Mesendoderm (in vitro differentiated cells): ENCODE measurements at regions not wholly inside any gene's neighbourhood (a gene's known extent, or its start where the extent isn't known, plus 50 kb on each side); places are given as distances from the start of the nearest gene placed in this dataset.
"Not testable (repeated sequence)": the region's sequence is repeated elsewhere in the genome, so short reads cannot be mapped to it uniquely, and the experiment has no call there.

Experiments used
- DNase-seq: peaks from one replicate; pipeline ENCODE4 v3.0.0; 2013
- H2AK5ac ChIP-seq: 2 replicates; pipeline ENCODE4 v1.6.1; 2013; ENCODE audit warnings: low read length, inconsistent platforms
- H2BK120ac ChIP-seq: 2 replicates; pipeline ENCODE4 v1.6.1; 2013; ENCODE audit warnings: low read depth, mild to moderate bottlenecking, low read length, moderate library complexity, mixed read lengths
- H2BK15ac ChIP-seq: replicated peaks from 2 replicates; pipeline ENCODE4 v1.6.1; 2013; ENCODE audit warnings: low read depth, mild to moderate bottlenecking, moderate library complexity
- H2BK5ac ChIP-seq: 2 replicates; pipeline ENCODE4 v1.6.1; 2013; ENCODE audit warnings: low read length, inconsistent platforms
- H3K18ac ChIP-seq: 2 replicates; pipeline ENCODE4 v1.6.1; 2013; ENCODE audit warnings: mild to moderate bottlenecking, low read length, mixed read lengths
- H3K23ac ChIP-seq: one replicate; pipeline ENCODE4 v1.6.1; 2013; ENCODE audit warnings: low read length
- H3K27ac ChIP-seq: 2 replicates; pipeline ENCODE4 v1.5.1; 2013; ENCODE audit warnings: low read depth, mild to moderate bottlenecking, inconsistent platforms, low read length, moderate library complexity
- H3K27me3 ChIP-seq: 2 replicates; pipeline ENCODE4 v1.6.1; 2013; ENCODE audit warnings: low read length, control low read depth, mild to moderate bottlenecking, inconsistent platforms; ENCODE audit not compliant: insufficient read depth, poor library complexity
- H3K36me3 ChIP-seq: 2 replicates; pipeline ENCODE4 v1.6.1; 2013; ENCODE audit warnings: low read length, inconsistent platforms; ENCODE audit not compliant: control insufficient read depth, insufficient read depth
- H3K4ac ChIP-seq: one replicate; pipeline ENCODE4 v1.6.1; 2013; ENCODE audit warnings: low read depth, mild to moderate bottlenecking, low read length, moderate library complexity
- H3K4me1 ChIP-seq: 2 replicates; pipeline ENCODE4 v1.6.1; 2013; ENCODE audit warnings: low read depth, low read length, inconsistent platforms; ENCODE audit not compliant: control insufficient read depth
- H3K4me2 ChIP-seq: 2 replicates; pipeline ENCODE4 v1.6.1; 2013; ENCODE audit warnings: low read length
- H3K4me3 ChIP-seq: 2 replicates; pipeline ENCODE4 v1.5.1; 2013; ENCODE audit warnings: mild to moderate bottlenecking, low read length
- H3K56ac ChIP-seq: one replicate; pipeline ENCODE4 v1.6.1; 2013; ENCODE audit warnings: low read length
- H3K79me1 ChIP-seq: 2 replicates; pipeline ENCODE4 v1.6.1; 2013; ENCODE audit warnings: low read length, inconsistent platforms
- H3K79me2 ChIP-seq: 2 replicates; pipeline ENCODE4 v1.6.1; 2013; ENCODE audit warnings: mild to moderate bottlenecking, low read length; ENCODE audit not compliant: control insufficient read depth, insufficient read depth
- H3K9ac ChIP-seq: 2 replicates; pipeline ENCODE4 v1.6.1; 2013; ENCODE audit warnings: low read length, inconsistent platforms
- H4K5ac ChIP-seq: one replicate; pipeline ENCODE4 v1.6.1; 2013; ENCODE audit warnings: low read length
- H4K8ac ChIP-seq: one replicate; pipeline ENCODE4 v1.6.1; 2013; ENCODE audit warnings: low read depth, mild to moderate bottlenecking, control low read depth, low read length, moderate library complexity
- WGBS: extraction: QIAGEN DNeasy Blood & Tissue Kit; methylation state at CpG from one replicate; pipeline ENCODE4 v1.1.7; 2013; ENCODE audit warnings: low lambda C conversion rate, missing lambda C conversion rate; ENCODE audit not compliant: insufficient coverage; ENCODE audit errors: extremely low coverage; 5-methylcytosine and 5-hydroxymethylcytosine counted together

- no peak overlapping the region for H2BK15ac ChIP-seq
- no peak overlapping the region for H3K9ac ChIP-seq
- no peak overlapping the region for H4K8ac ChIP-seq
- no peak overlapping the region for H4K5ac ChIP-seq
- H2BK120ac ChIP-seq = no peak overlapping the region
- H3K4me1 ChIP-seq = peaks cover 8% of the 10 kb centered on the region
- no peaks in the 10 kb centered on the region for H3K27me3 ChIP-seq
- no peaks in the 10 kb centered on the region for H3K36me3 ChIP-seq
- H3K4me3 ChIP-seq = no peak overlapping the region
- H3K56ac ChIP-seq = no peak overlapping the region
- no peak overlapping the region for H3K27ac ChIP-seq
- H3K4me2 ChIP-seq = no peak overlapping the region
- H3K23ac ChIP-seq = no peak overlapping the region
- no peak overlapping the region for H2AK5ac ChIP-seq
- H3K79me2 ChIP-seq = no peaks in the 10 kb centered on the region
- H3K79me1 ChIP-seq = no peaks in the 10 kb centered on the region
- H3K4ac ChIP-seq = no peak overlapping the region
- H3K18ac ChIP-seq = no peak overlapping the region
- no peak for DNase-seq
- no peak overlapping the region for H2BK5ac ChIP-seq
Measured at GRCh38 chr4:123234955-123235354, 161.6 kb upstream of the SPRY1 start.

GRCh38 chr4:123235431-123235830 is 161.2 kb upstream of the SPRY1 start:
- Histone ChIP-seq H2BK5ac (no peak overlapping the region), H3K79me2 (no peaks in the 10 kb centered on the region), H4K8ac (no peak overlapping the region), H2AK5ac (no peak overlapping the region), H3K18ac (no peak overlapping the region), H3K4ac (no peak overlapping the region), H3K79me1 (no peaks in the 10 kb centered on the region), H4K5ac (no peak overlapping the region), H3K56ac (no peak overlapping the region), H2BK120ac (no peak overlapping the region), H3K4me1 (peaks cover 8% of the 10 kb centered on the region), H3K4me2 (no peak overlapping the region), H3K36me3 (no peaks in the 10 kb centered on the region), H3K27me3 (no peaks in the 10 kb centered on the region), H3K23ac (no peak overlapping the region), H3K27ac (no peak overlapping the region), H3K4me3 (no peak overlapping the region), H2BK15ac (no peak overlapping the region), H3K9ac (no peak overlapping the region)
- WGBS = no CpG with 5 or more reads among the region's 2 CpGs
- no peak for DNase-seq

GRCh38 chr4:123236606-123237005 is 160.0 kb upstream of the SPRY1 start:
- H3K56ac ChIP-seq = no peak overlapping the region
- no CpG with 5 or more reads among the region's 2 CpGs for WGBS
- no peaks in the 10 kb centered on the region for H3K79me1 ChIP-seq
- peaks cover 8% of the 10 kb centered on the region for H3K4me1 ChIP-seq
- DNase-seq = no peak
- H3K18ac ChIP-seq = no peak overlapping the region
- no peak overlapping the region for H3K4ac ChIP-seq
- H3K79me2 ChIP-seq = no peaks in the 10 kb centered on the region
- H3K27ac ChIP-seq = no peak overlapping the region
- H3K9ac ChIP-seq = no peak overlapping the region
- H2BK15ac ChIP-seq = no peak overlapping the region
- H3K4me3 ChIP-seq = no peak overlapping the region
- no peak overlapping the region for H4K5ac ChIP-seq
- no peak overlapping the region for H4K8ac ChIP-seq
- no peak overlapping the region for H3K23ac ChIP-seq
- H2BK5ac ChIP-seq = no peak overlapping the region
- no peaks in the 10 kb centered on the region for H3K27me3 ChIP-seq
- no peak overlapping the region for H2BK120ac ChIP-seq
- no peak overlapping the region for H2AK5ac ChIP-seq
- H3K36me3 ChIP-seq = no peaks in the 10 kb centered on the region
- H3K4me2 ChIP-seq = no peak overlapping the region

GRCh38 chr4:123240286-123240685 is 156.3 kb upstream of the SPRY1 start:
- H3K4me3 ChIP-seq, H4K8ac ChIP-seq, H2BK120ac ChIP-seq, H3K4me1 ChIP-seq, H3K79me1 ChIP-seq, H4K5ac ChIP-seq, H3K9ac ChIP-seq, DNase-seq, H3K27me3 ChIP-seq, H2AK5ac ChIP-seq, H3K4ac ChIP-seq, H3K79me2 ChIP-seq, H3K23ac ChIP-seq, H2BK5ac ChIP-seq, H3K4me2 ChIP-seq, H3K56ac ChIP-seq, H3K18ac ChIP-seq, H3K27ac ChIP-seq, H3K36me3 ChIP-seq, H2BK15ac ChIP-seq: not testable (repeated sequence)
- WGBS = no CpG with 5 or more reads among the region's 5 CpGs

- not testable (repeated sequence) for H3K79me1 ChIP-seq, H3K9ac ChIP-seq, H3K79me2 ChIP-seq, H3K4me2 ChIP-seq, H2BK15ac ChIP-seq, H3K27ac ChIP-seq, H3K27me3 ChIP-seq, H2BK5ac ChIP-seq, H4K5ac ChIP-seq, H3K36me3 ChIP-seq, H2BK120ac ChIP-seq, H4K8ac ChIP-seq, H3K4me3 ChIP-seq, H2AK5ac ChIP-seq, H3K23ac ChIP-seq, H3K18ac ChIP-seq, H3K4ac ChIP-seq, H3K56ac ChIP-seq, H3K4me1 ChIP-seq, DNase-seq
- no CpG with 5 or more reads among the region's 3 CpGs for WGBS
Measured at GRCh38 chr4:123243220-123243619, 153.4 kb upstream of the SPRY1 start.

GRCh38 chr4:123244137-123244536 is 152.5 kb upstream of the SPRY1 start:
- DNase-seq = no peak
- Histone ChIP-seq H3K56ac (no peak overlapping the region), H3K4me2 (no peak overlapping the region), H3K18ac (no peak overlapping the region), H3K79me2 (no peaks in the 10 kb centered on the region), H3K27me3 (no peaks in the 10 kb centered on the region), H4K5ac (no peak overlapping the region), H3K4me1 (no peaks in the 10 kb centered on the region), H3K23ac (no peak overlapping the region), H4K8ac (no peak overlapping the region), H3K79me1 (no peaks in the 10 kb centered on the region), H2BK5ac (no peak overlapping the region), H2BK15ac (no peak overlapping the region), H3K4me3 (no peak overlapping the region), H3K27ac (no peak overlapping the region), H3K9ac (no peak overlapping the region), H3K4ac (no peak overlapping the region), H3K36me3 (no peaks in the 10 kb centered on the region), H2BK120ac (no peak overlapping the region), H2AK5ac (no peak overlapping the region)
- no CpG with 5 or more reads among the region's 6 CpGs for WGBS
